Liver (tissue), 3 donors: ENCODE measurements at regions not wholly inside any gene's neighbourhood (a gene's known extent, or its start where the extent isn't known, plus 50 kb on each side); places are given as distances from the start of the nearest gene placed in this dataset.

ENCODE experiments used
- HNF4A ChIP-seq, 2 donors: conservative IDR thresholded peaks; 2 replicates each; pipeline ENCODE4 v1.6.1; 2016; ENCODE audit warnings: antibody characterized with exemption in 2 of 2, mild to moderate bottlenecking in 2 of 2
- JUND ChIP-seq, 2 donors: IDR thresholded peaks; 2 replicates each; pipeline ENCODE4 v1.6.1; 2016; ENCODE audit warnings: antibody characterized with exemption in 2 of 2
- NR2F2 ChIP-seq: IDR thresholded peaks from 2 replicates; pipeline ENCODE4 v1.6.1; 2016; ENCODE audit warnings: antibody characterized with exemption
- RAD21 ChIP-seq, 2 donors: IDR thresholded peaks; 2 replicates each; pipeline ENCODE4 v1.6.1; 2016; ENCODE audit warnings: antibody characterized with exemption in 2 of 2, mild to moderate bottlenecking in 2 of 2
- RXRA ChIP-seq, 2 donors: IDR thresholded peaks; 2 replicates each; pipeline ENCODE4 v1.6.1; 2017 to 2018; ENCODE audit warnings: antibody characterized with exemption in 2 of 2, mild to moderate bottlenecking in 1 of 2
- SP1 ChIP-seq: IDR thresholded peaks from 2 replicates; pipeline ENCODE4 v1.6.1; 2018; ENCODE audit warnings: antibody characterized with exemption, mild to moderate bottlenecking
- TAF1 ChIP-seq: conservative IDR thresholded peaks from 2 replicates; pipeline ENCODE4 v1.6.1; 2016; ENCODE audit warnings: antibody characterized with exemption, mild to moderate bottlenecking
- YY1 ChIP-seq: IDR thresholded peaks from 2 replicates; pipeline ENCODE4 v1.6.1; 2016; ENCODE audit warnings: antibody characterized with exemption, mild to moderate bottlenecking
- ZBTB33 ChIP-seq: IDR thresholded peaks from 2 replicates; pipeline ENCODE4 v1.6.1; 2016; ENCODE audit warnings: antibody characterized with exemption
- TF ChIP-seq, protein P1 (sequence below): fragments of 150-350 bp; IDR thresholded peaks from 2 replicates; pipeline ENCODE4 v1.5.1; 2017; ENCODE audit warnings: improper control_type of control experiment, low read depth, low read length; ENCODE audit not compliant: missing input control
- TF ChIP-seq, protein P2 (sequence below): IDR thresholded peaks from 2 replicates; pipeline ENCODE4 v1.6.1; 2016; ENCODE audit warnings: antibody characterized with exemption
- TF ChIP-seq, protein P3 (sequence below): IDR thresholded peaks from 2 replicates; pipeline ENCODE4 v1.6.1; 2016; ENCODE audit warnings: antibody characterized with exemption, mild to moderate bottlenecking
- TF ChIP-seq, protein P4 (sequence below): IDR thresholded peaks from 2 replicates; pipeline ENCODE4 v1.6.1; 2016; ENCODE audit warnings: antibody characterized with exemption
- donor health status: healthy.
- donor health status: healthy.

DNA sequence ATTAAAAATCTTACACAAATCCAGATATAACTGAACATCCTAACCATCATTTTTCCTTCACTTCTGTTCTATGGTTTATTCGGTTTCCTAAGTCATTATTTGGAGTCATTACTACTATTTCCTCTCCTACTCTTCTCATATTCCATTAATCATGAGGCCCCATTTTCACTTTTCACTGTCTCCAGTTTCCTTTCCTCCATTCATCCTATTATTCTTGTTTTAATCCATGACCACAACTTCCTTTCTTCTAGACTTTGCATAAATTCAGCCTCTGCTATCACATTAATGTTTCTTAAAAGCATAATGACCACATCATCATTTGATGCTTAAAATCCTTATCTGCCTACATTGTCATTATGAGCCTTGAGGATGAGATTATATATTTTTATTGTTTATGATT lies 555.0 kb upstream of the NDST4 start:
- TF ChIP-seq, protein P1, sequence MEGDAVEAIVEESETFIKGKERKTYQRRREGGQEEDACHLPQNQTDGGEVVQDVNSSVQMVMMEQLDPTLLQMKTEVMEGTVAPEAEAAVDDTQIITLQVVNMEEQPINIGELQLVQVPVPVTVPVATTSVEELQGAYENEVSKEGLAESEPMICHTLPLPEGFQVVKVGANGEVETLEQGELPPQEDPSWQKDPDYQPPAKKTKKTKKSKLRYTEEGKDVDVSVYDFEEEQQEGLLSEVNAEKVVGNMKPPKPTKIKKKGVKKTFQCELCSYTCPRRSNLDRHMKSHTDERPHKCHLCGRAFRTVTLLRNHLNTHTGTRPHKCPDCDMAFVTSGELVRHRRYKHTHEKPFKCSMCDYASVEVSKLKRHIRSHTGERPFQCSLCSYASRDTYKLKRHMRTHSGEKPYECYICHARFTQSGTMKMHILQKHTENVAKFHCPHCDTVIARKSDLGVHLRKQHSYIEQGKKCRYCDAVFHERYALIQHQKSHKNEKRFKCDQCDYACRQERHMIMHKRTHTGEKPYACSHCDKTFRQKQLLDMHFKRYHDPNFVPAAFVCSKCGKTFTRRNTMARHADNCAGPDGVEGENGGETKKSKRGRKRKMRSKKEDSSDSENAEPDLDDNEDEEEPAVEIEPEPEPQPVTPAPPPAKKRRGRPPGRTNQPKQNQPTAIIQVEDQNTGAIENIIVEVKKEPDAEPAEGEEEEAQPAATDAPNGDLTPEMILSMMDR: no peak
- TF ChIP-seq TAF1 (no peak), ZBTB33 (no peak), YY1 (no peak), HNF4A (conservative IDR thresholded peaks at IDR 0.05) (no peak), JUND (IDR thresholded peaks at IDR 0.05) (no peak), NR2F2 (no peak), SP1 (no peak), RAD21 (IDR thresholded peaks at IDR 0.05) (no peak), RXRA (IDR thresholded peaks at IDR 0.05) (no peak)
- TF ChIP-seq, protein P2, sequence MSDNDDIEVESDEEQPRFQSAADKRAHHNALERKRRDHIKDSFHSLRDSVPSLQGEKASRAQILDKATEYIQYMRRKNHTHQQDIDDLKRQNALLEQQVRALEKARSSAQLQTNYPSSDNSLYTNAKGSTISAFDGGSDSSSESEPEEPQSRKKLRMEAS: no peak
- TF ChIP-seq, protein P3, sequence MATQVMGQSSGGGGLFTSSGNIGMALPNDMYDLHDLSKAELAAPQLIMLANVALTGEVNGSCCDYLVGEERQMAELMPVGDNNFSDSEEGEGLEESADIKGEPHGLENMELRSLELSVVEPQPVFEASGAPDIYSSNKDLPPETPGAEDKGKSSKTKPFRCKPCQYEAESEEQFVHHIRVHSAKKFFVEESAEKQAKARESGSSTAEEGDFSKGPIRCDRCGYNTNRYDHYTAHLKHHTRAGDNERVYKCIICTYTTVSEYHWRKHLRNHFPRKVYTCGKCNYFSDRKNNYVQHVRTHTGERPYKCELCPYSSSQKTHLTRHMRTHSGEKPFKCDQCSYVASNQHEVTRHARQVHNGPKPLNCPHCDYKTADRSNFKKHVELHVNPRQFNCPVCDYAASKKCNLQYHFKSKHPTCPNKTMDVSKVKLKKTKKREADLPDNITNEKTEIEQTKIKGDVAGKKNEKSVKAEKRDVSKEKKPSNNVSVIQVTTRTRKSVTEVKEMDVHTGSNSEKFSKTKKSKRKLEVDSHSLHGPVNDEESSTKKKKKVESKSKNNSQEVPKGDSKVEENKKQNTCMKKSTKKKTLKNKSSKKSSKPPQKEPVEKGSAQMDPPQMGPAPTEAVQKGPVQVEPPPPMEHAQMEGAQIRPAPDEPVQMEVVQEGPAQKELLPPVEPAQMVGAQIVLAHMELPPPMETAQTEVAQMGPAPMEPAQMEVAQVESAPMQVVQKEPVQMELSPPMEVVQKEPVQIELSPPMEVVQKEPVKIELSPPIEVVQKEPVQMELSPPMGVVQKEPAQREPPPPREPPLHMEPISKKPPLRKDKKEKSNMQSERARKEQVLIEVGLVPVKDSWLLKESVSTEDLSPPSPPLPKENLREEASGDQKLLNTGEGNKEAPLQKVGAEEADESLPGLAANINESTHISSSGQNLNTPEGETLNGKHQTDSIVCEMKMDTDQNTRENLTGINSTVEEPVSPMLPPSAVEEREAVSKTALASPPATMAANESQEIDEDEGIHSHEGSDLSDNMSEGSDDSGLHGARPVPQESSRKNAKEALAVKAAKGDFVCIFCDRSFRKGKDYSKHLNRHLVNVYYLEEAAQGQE: no peak
- TF ChIP-seq, protein P4, sequence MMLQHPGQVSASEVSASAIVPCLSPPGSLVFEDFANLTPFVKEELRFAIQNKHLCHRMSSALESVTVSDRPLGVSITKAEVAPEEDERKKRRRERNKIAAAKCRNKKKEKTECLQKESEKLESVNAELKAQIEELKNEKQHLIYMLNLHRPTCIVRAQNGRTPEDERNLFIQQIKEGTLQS: no peak
